Coronary artery (tissue), 2 donors: ENCODE measurements at regions not wholly inside any gene's neighbourhood (a gene's known extent, or its start where the extent isn't known, plus 50 kb on each side); places are given as distances from the start of the nearest gene placed in this dataset.
"Not testable (repeated sequence)": the region's sequence is repeated elsewhere in the genome, so short reads cannot be mapped to it uniquely, and the experiment has no call there.

Source experiments
- DNase-seq: peaks from one replicate; pipeline ENCODE4 v3.0.0-alpha.2; 2017; ENCODE audit warnings: low spot score
- H3K27ac ChIP-seq, 2 donors: fragments of 200-600 bp; sonication (generic); one replicate each; pipeline ENCODE4 v1.5.1; 2016 to 2019
- H3K4me3 ChIP-seq: fragments of 200-600 bp; sonication (generic); 2 replicates; pipeline ENCODE4 v1.5.1; 2016; ENCODE audit warnings: mild to moderate bottlenecking, moderate library complexity
- TF ChIP-seq, protein P1 (sequence below): fragments of 200-600 bp; sonication (generic); IDR thresholded peaks from one replicate; pipeline ENCODE4 v1.5.1; 2019; ENCODE audit warnings: antibody characterized with exemption

DNA sequence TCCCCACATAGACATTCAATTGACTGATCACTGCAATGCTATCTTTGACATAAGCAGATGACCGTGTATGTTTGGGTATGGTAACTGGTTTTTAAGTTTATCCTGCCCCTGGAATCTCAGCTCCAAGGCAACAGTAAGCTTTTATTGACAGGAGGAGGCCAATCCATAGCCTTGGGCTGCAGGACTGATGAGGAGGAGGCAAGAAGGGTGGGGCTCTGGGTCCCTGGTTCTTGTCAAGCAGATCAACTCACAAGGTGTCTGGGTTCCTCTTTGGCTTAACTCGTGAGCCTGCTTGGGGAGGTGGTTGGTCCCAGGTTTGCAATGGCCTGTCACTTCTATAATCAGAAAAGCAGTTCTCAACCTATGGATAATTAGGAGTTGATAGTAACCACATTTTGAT is 113.2 kb upstream of the STX18 start:
- DNase-seq = no peak
- TF ChIP-seq, protein P1, sequence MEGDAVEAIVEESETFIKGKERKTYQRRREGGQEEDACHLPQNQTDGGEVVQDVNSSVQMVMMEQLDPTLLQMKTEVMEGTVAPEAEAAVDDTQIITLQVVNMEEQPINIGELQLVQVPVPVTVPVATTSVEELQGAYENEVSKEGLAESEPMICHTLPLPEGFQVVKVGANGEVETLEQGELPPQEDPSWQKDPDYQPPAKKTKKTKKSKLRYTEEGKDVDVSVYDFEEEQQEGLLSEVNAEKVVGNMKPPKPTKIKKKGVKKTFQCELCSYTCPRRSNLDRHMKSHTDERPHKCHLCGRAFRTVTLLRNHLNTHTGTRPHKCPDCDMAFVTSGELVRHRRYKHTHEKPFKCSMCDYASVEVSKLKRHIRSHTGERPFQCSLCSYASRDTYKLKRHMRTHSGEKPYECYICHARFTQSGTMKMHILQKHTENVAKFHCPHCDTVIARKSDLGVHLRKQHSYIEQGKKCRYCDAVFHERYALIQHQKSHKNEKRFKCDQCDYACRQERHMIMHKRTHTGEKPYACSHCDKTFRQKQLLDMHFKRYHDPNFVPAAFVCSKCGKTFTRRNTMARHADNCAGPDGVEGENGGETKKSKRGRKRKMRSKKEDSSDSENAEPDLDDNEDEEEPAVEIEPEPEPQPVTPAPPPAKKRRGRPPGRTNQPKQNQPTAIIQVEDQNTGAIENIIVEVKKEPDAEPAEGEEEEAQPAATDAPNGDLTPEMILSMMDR = no peak
- no peak overlapping the region for H3K27ac ChIP-seq
- H3K4me3 ChIP-seq = no peak overlapping the region

DNA sequence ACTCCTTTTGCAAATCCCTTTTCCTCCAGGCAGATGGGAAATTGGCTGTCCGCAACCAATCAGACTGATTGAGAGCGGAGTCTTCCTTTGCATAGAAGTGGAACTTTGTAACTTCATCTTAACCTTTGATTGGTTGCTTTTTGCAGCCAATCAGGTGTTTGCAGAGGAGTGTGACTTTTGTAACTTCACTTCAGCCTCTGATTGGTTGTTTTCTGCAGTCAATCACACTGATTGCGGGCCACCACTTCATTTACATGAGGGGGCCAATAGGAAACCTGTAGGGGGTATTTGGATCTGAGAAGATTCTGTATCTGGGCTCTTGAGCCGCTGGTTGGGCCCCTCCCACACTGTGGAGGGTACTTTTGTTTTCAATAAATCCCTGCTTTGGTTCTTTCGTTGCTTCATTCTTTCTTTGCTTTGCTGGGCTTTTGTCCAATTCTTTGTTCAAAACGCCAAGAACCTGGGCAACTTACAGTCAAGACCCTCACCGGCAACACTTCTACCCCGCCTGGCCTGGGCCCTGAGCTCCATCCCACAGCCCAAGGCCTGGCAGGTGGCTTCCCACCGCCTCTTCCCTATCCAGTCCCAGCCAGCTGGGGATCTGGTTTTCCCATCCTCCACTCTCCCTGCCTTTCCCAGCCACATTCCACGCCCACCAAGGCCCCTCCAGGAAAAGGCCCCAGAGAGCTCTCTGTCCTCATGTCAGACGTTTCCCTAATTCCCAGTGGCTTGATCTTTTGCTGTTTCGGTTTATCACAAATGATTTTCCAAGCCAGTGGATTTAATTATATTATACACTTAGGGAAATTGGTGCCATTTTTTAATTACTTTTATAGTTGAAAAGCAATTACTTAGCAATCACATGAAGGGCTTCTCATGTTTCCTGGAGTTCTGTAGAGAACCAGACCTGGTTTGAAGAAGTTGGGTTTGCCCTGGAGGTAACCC is 110.2 kb upstream of the STX18 start:
- no peak for DNase-seq
- TF ChIP-seq, protein P1 = no peak
- H3K27ac ChIP-seq = no peak overlapping the region
- H3K4me3 ChIP-seq = no peak overlapping the region

DNA sequence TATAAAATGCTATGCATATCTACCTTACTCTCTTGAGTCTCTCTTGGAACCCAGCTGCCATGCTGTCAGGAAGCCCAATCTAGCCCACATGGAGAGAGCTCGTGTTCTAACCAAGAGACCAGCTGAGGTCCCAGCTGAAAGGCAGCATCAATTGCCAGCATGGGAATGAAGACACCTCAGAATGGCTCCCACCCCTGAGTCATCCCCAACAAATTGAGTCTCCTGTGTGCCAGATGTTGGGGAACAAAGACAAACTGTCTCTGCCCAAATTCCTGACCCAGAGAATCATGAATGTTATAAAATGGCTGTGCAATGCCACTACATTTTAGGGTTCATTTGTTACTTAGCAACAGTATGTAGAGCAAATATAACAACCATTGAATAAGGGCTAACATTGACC is 105.2 kb upstream of the STX18 start:
- DNase-seq = no peak
- H3K27ac ChIP-seq = no peak overlapping the region
- TF ChIP-seq, protein P1 = no peak

DNA sequence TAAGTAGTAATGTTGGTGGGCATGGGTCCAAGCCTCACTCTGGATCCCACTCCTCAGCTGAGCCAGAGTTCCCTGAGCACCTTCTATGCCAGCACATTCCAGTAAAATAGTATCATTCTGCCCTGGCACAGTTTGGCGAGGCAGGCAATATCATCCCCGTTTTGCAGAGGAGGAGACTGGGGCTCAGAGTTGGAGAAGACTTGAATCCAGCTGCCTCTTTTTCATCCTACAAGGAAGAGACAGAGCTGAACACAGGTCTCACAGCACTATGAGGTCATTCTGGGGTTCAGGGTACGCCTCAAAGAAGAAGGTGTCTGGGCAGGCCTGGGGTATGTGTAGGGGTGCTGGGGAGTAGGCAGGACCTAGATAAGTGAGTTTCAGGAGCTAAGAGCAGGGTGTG is 103.9 kb upstream of the STX18 start:
- TF ChIP-seq, protein P1 = no peak
- H3K4me3 ChIP-seq = no peak overlapping the region
- DNase-seq = no peak

More for the DNA sequence above, 105.2 kb upstream of the STX18 start:
- H3K4me3 ChIP-seq = no peak overlapping the region

DNA sequence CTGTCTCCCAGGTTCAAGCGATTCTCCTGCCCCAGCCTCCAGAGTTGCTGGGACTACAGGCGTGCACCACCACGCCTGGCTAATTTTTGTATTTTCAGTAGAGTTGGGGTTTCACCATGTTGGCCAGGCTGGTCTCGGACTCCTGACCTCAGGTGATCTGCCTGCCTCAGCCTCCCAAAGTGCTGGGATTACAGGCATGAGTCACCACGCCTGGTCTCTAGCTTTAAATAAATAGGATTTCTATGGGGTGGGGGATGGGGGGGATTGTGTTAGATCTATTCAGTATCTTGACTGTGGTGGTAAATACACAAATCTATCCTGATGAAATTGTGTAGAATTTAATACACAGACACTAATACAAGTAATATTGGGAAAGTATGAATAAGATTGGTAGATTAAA is 102.4 kb upstream of the STX18 start:
- not testable (repeated sequence) for DNase-seq, H3K27ac ChIP-seq, H3K4me3 ChIP-seq

More for the DNA sequence above, 103.9 kb upstream of the STX18 start:
- H3K27ac ChIP-seq = no peak overlapping the region

DNA sequence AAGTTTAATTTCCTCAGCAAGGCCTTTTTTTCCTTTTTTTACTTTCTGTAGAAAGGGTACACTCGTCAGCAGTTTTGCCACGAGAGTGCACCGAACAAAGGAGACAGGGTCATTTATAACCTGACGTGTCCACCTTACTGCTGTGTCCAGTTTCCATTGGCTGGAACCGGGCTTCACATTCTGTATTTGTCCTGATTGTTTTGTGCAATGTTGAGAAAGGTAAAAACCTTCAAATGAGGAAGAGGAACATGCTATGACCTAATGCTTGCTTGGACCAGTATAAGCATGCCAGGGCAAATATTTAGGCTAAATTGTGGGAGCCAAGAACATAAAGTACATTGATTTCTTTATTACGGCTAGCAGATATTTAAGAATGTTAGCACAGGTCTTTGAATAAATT is 101.9 kb upstream of the STX18 start:
- not testable (repeated sequence) for DNase-seq, H3K27ac ChIP-seq, H3K4me3 ChIP-seq

DNA sequence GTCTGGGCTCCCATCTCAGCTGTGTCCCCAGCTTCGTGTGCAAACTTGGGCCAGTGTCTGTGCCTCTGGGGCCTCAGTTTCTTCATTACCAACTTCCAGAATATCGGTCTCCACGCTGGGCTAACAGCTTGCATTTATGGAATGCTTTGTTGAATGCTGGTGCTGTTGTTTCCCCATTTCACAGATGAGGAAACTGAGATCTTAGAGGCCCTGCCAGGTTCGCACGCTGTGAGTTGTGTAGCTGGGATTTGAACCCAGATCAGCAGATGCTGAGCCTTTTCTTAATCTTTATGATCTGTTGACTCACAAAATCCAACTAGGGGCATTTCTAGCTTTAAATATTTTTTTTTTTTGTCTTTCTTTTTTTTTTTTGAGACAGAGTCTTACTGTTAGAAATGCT is 101.5 kb upstream of the STX18 start:
- DNase-seq = no peak
- no peak overlapping the region for H3K27ac ChIP-seq
- H3K4me3 ChIP-seq = no peak overlapping the region
- TF ChIP-seq, protein P1 = no peak

DNA sequence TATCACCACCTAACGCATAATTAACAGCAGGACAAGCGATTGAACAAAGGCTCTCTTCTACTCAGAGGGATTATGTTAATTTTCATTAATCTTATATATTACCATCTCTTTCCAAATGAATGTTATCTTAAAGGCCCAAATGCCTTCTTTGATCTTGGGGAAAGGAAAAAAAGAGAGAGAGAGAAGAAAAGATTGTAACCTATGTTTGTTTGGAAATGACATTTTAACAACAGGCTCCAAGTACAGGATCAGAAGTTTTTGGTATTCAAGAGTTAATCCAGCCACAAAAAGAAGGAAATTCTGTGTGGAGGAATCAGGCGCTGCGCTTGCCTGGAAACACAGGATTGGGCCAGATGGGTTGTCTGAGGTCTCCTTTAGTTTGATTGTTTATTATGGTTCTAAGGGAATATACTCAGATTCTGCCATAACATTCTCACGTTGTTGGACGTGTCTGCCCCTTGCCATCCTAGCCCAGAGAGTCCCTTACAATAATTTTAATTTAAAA is 100.7 kb upstream of the STX18 start:
- H3K4me3 ChIP-seq = no peak overlapping the region
- no peak overlapping the region for H3K27ac ChIP-seq
- DNase-seq = no peak
- TF ChIP-seq, protein P1 = no peak
